HUDEP-2 (cell line): ENCODE measurements at regions not wholly inside any gene's neighbourhood (a gene's known extent, or its start where the extent isn't known, plus 50 kb on each side); places are given as distances from the start of the nearest gene placed in this dataset.

ENCODE experiments used
- DNase-seq, 76 experiments: peaks; one replicate each; lab custom pipeline; 2025; ENCODE audit not compliant: unreplicated experiment in 76 of 76; lab: John Stamatoyannopoulos, UW

- no peak for DNase-seq
These were observed 432.6 kb downstream of the TNS3 start for GRCh38 chr7:47149208-47149839.

- no peak for DNase-seq
These were observed 433.2 kb downstream of the TNS3 start for GRCh38 chr7:47148536-47149207.

DNA sequence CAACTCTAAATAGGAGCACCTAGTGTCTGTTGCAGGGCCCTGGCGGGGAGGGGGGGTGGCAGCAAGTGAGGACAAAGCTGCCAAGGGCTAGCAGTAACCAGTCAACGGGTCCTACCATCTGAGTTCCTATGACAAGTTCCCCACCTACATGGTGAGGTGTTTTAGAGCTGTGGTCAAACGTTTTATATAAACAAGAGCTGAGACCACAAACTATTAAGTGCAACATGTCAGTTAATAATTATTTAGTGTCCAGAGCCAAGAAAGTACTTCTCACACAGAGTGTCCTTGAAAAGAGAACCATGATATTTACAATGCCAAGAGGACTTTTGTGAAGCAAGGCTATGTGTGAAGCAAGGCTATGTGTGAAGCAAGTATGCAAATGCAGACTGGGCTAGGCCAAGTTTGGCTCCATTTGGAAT lies 434.7 kb downstream of the TNS3 start:
- DNase-seq: no peak

- no peak for DNase-seq
These were observed 435.9 kb downstream of the TNS3 start for GRCh38 chr7:47145982-47146381.

- DNase-seq: no peak
These were observed 436.7 kb downstream of the TNS3 start for GRCh38 chr7:47145186-47145725.

GRCh38 chr7:47143339-47143738 lies 438.6 kb downstream of the TNS3 start:
- no peak for DNase-seq

DNA sequence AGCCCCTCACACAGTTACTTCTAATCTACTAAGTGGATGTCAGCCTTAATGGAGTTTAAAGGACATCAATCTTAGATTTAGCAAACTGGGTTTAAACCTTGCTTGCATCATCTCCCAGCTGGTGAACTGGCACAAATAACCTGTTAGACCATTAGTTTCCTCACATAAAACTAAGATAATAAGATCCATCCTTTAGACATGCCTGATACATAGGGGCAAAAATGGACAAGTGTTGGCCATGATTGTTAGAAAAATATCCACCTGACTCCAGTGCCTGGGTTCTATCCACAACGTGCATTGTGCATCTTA lies 439.1 kb downstream of the TNS3 start:
- DNase-seq: no peak

- peak in 6 of 76 experiments; percentile 1 to 21 (median 3) for DNase-seq
These were observed 439.6 kb downstream of the TNS3 start for GRCh38 chr7:47142169-47142866.

DNA sequence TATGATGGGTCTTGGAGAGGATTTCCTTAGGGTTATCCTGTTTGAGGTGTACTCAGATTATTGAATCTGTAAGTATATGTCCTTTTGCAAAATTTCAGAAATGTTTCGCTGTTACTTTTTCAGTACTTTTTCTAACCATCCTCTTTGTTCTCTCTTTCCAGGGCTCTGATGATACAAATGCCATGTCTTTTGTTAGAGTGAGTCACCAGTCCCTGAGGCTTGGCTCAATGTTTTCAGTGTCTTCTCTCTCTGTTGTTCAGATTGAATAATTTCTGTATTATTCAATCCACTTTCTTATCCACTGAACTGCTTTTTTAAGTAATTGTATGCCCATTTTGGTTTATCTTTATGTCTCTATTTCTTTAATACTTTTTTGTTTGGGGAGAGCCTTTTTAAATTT lies 449.4 kb downstream of the TNS3 start:
- no peak for DNase-seq

GRCh38 chr7:47128700-47129099 lies 453.2 kb downstream of the TNS3 start:
- no peak for DNase-seq

DNA sequence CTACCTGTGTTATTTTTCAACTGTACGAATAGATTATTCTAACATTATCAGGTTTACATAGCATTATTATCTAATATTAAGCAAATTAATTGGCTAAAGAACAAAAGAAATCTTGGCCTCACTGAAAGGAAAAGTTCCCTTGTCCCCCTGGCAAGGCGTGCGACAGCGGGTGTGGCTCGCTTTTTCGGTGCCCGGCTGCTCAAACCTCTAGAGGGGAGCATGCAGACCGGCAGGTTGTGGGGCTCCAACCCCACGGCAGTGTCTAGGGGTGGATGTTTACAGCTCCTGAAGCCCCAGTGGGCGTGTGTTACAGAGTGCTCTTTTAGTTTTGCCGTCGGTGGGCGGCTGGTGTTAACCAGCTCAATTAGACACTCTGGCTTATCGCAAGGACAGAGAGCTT lies 456.4 kb downstream of the TNS3 start:
- no peak for DNase-seq

GRCh38 chr7:47119261-47119865 lies 462.5 kb downstream of the TNS3 start:
- DNase-seq: no peak

- no peak for DNase-seq
These were observed 477.7 kb downstream of the TNS3 start for GRCh38 chr7:47104206-47104549.

- no peak for DNase-seq
These were observed 478.3 kb downstream of the TNS3 start for GRCh38 chr7:47103498-47104205.

DNA sequence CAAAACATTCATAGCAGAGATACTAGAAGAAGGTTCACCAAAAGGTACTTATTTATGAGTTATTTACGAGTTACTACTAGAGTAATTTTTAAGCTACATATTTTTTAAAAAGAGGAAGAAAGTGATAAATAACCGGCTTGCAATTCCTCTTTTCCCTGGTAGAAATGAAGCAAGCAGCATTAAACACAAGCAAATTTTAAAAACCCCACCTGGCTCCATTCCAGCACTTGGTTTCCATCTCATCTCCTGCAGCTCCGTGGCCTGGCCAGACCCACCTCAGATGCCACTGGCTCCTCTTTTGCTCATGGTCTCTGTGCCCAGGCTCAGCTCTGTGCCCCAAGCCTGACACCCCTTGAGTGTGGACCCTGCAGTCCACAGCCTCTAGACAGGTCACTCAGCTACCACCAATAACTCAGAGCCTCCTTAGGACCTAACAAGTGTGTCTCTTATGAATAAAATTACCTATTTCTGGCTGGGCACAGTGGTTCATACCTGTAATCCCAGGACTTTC lies 479.5 kb downstream of the TNS3 start:
- no peak for DNase-seq

DNA sequence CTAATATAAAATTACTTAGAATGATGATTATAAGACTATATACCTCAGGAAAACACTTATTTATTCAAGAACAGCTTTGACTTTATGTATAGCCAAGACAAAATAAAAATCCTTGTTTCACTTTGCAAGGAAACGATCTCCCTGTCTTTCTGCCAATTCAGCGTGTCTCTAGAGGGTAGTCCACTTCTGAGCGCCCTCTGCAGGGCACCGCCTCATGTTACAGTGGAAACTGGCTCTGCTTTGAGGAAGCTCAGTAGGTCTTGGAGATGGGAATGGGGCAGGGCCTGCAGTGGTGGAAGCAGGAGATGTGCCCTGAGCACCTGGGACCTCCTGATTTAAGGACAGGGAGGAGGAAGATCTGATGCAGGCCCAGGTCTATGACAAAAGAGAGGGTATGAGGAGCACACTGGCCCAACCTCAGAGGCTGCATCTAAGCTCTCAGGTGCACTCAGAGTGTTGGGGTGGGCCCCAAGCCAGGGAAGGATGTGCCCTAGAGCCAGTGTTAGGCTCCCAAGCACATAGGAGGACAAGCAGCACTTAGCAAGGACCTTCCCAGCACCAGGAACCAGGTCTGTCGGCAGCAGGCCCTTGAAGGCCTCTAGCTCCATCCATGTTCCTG lies 481.0 kb downstream of the TNS3 start:
- peak in 36 of 76 experiments; percentile 5 to 54 (median 16) for DNase-seq

DNA sequence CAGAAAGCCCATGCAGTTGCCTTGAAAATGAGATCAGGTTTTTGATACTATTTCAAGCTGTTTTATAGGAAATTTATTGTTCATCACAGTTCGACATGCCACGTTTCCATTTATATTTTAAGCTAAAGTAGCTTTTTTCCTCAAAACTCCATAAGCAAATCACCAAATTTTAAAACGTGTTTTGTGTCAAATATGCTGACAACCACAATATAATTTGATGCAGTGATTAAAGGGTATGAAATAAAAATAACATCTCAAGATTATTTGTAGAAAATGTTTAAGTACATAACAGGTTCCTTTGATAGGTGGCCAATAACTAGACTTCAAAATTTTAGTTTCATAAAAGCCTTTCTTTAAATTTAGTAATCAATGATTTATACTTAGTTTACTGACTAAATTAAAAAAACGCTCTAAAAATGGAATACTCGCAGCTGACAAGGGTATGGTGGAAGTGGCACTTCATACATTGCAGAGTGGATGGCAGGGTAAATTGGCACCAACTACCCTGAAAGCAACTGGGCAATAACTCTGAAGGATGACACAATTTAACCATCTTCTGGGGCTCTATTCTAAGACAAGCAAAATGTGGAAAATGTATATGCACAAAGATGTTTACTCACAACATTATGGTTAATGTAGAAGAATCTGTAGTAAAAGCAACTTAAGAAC lies 481.6 kb downstream of the TNS3 start:
- DNase-seq: no peak

GRCh38 chr7:47097431-47097830 lies 484.5 kb downstream of the TNS3 start:
- DNase-seq: no peak

GRCh38 chr7:47095946-47096345 lies 486.0 kb downstream of the TNS3 start:
- no peak for DNase-seq

DNA sequence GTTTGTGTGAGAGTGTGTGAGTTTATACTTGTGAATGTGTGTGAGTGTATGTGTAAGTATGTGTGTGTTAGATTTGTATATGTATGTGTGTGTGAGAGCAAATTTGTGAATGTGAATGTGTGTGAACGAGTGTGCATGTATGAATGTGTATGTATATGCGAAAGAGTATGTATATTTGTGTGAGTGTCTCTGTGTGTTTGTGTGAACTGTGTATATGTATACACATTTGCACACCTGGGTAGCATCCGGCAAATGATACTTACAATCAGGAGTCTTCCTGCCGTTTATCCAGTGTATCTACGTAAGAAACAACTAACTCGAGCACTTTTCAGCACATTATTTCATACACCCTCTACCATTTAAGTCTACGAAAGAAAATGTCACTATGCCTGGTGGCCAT lies 487.4 kb downstream of the TNS3 start:
- no peak for DNase-seq
